Stimulated activated naive CD4-positive, alpha-beta T cell (primary cell): ENCODE measurements at regions not wholly inside any gene's neighbourhood (a gene's known extent, or its start where the extent isn't known, plus 50 kb on each side); places are given as distances from the start of the nearest gene placed in this dataset.

Experiments
- DNase-seq, 6 experiments: peaks; one replicate each; lab custom pipeline; 2025; lab: John Stamatoyannopoulos, UW

- DNase-seq: no peak
Measured at GRCh38 chr1:38571726-38572125, 287.8 kb downstream of the RRAGC start.

- DNase-seq: no peak
Measured at GRCh38 chr1:38570657-38570975, 289.0 kb downstream of the RRAGC start.

GRCh38 chr1:38569932-38570656 lies 289.5 kb downstream of the RRAGC start:
- DNase-seq: no peak

GRCh38 chr1:38568061-38568857 lies 291.3 kb downstream of the RRAGC start:
- DNase-seq: no peak

GRCh38 chr1:38567401-38567800 lies 292.2 kb downstream of the RRAGC start:
- DNase-seq: no peak

GRCh38 chr1:38565020-38565491 lies 294.5 kb downstream of the RRAGC start:
- DNase-seq: no peak

GRCh38 chr1:38563942-38564735 lies 295.4 kb downstream of the RRAGC start:
- DNase-seq: no peak

- DNase-seq: no peak
Measured at GRCh38 chr1:38561725-38562124, 297.8 kb downstream of the RRAGC start.

GRCh38 chr1:38561110-38561509 lies 298.5 kb downstream of the RRAGC start:
- no peak for DNase-seq

GRCh38 chr1:38560457-38560856 lies 299.1 kb downstream of the RRAGC start:
- no peak for DNase-seq

GRCh38 chr1:38559446-38560165 lies 300.0 kb downstream of the RRAGC start:
- DNase-seq: peak; percentile 68 to 97 (median 82)

- peak in 1 of 6 experiments; percentile 26 for DNase-seq
Measured at GRCh38 chr1:38558500-38559445, 300.8 kb downstream of the RRAGC start.

GRCh38 chr1:38558055-38558454 lies 301.5 kb downstream of the RRAGC start:
- DNase-seq: no peak

GRCh38 chr1:38555594-38555993 lies 304.0 kb downstream of the RRAGC start:
- no peak for DNase-seq

GRCh38 chr1:38555130-38555529 lies 304.4 kb downstream of the RRAGC start:
- no peak for DNase-seq

GRCh38 chr1:38551318-38552307 lies 308.0 kb downstream of the RRAGC start:
- no peak for DNase-seq

- no peak for DNase-seq
Measured at GRCh38 chr1:38549191-38549590, 310.4 kb downstream of the RRAGC start.

GRCh38 chr1:38547321-38547720 lies 312.3 kb downstream of the RRAGC start:
- no peak for DNase-seq

GRCh38 chr1:38546636-38547035 lies 312.9 kb downstream of the RRAGC start:
- no peak for DNase-seq

GRCh38 chr1:38541223-38541622 lies 318.3 kb downstream of the RRAGC start:
- no peak for DNase-seq
